Kasumi-1 (cell line): ENCODE measurements at regions not wholly inside any gene's neighbourhood (a gene's known extent, or its start where the extent isn't known, plus 50 kb on each side); places are given as distances from the start of the nearest gene placed in this dataset.
"Not testable (repeated sequence)": the region's sequence is repeated elsewhere in the genome, so short reads cannot be mapped to it uniquely, and the experiment has no call there.

Experiments
- DNase-seq, 2 experiments: peaks; one replicate each; lab custom pipeline; 2025; lab: John Stamatoyannopoulos, UW

DNA sequence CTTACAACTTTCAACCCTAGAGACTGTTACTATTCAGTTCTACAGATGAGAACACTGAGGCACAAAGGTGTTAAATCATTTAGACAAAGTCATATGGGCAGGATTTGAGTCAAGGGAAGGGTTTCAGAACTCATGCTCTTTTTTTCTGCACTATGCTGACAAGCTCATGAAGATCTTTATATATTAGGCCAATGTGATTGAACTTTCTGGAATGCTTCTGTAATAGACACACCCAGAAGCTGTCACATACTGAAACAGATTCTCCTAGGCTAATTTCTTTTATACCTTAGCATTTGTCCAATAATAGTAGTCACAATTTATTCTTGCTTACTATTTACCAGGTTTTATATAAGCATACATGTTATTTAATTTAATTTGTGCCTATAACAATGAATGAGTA lies 164.0 kb downstream of the ALG10B start:
- DNase-seq = no peak

DNA sequence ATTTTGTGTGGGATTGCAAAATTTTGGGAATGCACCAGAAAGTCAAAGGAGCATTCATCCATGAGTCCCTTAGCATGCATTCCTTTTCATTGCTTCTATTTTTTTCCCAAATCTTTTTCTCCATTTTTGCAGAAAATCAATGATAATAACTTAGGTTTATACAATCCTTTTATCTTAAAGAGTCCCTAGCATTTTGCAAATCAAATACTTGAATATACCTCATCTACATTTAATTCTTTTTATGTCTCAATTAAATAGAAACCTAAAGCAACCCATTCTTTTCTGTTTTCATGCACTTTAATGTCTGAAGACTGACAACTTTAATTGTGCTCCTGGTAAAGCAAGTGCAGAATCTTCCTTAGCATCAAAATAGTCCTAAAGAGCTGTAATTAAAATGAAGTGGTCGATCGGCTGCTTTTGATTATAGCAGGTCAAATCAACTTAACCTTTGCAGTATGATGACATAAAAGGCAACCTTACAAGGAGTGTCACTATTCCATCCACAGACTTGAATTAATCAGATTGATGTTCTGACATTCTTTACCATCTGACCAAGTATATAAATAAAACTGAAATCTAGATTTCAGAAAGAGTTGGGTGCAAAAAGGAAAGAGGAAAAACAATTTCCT lies 168.4 kb downstream of the ALG10B start:
- no peak for DNase-seq

DNA sequence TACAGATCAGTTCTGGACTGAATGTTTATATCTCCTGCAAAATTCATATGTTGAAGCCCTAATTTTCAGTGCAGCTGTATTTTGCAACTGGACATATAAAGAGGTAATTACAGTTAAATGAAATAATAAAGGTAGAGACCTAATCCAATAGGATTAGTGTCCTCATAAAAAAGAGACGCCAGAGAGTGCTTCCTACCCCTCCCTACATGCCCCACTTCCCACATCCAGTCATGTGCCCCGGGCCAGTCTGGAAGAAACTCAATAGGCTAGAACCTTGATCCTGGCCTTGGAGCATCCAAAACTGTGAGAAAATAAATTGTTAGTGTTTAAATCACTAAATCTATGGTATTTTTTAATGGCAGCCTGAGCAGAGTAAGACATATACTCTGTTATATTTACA lies 172.3 kb downstream of the ALG10B start:
- no peak for DNase-seq

DNA sequence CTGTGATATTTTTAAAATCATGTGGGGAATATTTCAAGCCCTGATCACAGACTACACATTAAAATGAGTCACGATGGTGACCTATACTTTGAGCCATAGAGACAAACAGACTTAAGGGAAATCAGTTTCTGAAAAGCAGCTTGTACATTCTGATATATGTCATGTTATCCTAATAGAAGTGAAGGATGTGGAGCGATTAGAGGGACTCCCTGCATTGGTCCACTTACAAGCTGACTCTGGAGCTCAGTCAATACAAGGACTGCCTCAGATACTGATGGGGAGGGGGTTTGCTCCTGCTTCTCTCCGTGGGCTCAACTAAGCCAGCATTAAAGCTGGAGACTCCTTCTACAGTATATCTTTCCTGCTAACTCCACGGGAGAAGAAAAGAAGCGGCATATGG lies 173.5 kb downstream of the ALG10B start:
- no peak for DNase-seq

DNA sequence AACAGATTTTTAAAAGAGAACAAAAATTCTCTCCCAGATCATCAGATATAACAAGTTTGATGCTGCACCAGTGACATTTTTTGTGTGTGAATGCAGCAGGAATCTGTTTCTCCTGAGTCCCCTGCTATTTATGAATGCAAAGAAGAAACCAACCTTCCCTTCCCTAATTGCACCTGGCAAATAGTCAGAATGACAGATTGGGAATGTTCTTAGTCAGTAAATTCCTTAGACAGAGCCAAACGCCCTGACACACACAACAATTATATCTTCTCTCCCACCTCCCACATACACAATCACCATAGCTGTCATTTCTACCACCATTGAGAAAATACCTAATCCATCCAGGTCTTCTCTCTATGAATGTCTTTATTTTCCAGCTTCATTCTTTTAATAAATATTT lies 174.4 kb downstream of the ALG10B start:
- DNase-seq = no peak

DNA sequence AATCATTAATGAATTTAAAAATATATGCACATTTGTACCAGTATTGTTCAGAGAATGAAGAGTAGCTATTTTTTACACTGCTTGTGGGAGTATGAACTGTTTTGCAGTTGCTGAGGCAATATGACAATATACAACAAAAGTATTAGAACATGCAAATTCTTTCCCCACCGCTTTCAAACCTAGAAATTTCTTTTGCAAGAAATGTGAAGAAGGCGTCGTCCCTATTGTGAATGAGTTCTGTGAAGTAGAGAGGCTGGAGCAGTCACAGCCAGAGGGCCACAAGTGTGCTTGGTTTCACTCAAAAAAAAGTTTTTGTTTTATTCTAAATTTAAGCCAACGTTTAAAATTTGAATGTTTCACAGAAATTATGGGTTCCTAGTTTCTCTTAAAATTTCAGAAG lies 184.9 kb downstream of the ALG10B start:
- no peak for DNase-seq

DNA sequence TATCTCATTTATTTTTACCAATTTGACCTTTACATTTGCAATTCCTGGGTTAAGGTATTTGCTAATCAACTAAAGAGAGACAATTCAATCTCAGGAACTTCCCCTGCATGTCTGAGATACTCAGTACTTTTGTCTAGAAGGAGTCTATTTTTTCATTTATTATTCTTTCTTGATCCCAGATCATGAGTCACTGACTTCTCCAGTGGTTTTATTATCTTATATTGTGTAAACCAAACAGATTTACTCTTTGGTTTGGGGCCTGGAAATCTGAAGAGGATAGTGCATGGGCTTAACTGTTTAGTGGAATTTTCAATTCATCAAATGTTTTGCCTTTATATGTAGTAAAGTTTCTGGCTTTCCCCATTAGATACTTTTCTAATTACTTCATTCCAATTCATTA lies 185.4 kb downstream of the ALG10B start:
- DNase-seq = no peak

DNA sequence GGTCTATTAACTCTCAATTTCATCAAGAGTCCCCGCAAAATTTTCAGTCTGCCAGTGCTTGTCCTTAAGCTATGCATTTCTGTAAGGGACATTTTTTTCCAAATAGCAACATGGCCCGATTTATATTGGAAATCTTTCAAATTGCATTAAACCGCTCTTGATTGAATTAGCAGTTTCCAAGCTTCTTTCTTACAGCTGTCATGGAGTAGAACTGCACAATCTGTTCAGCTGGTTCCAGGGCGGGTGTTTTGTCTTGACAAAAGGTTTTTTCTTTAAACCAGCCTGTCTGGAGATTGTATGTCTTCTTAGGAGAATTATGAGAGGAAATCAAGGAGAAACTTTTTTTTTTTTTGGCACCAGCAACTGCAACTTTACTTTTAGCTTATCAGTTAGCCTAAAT lies 185.8 kb downstream of the ALG10B start:
- DNase-seq = no peak

GRCh38 chr12:38507839-38508238 lies 191.3 kb downstream of the ALG10B start:
- no peak for DNase-seq

DNA sequence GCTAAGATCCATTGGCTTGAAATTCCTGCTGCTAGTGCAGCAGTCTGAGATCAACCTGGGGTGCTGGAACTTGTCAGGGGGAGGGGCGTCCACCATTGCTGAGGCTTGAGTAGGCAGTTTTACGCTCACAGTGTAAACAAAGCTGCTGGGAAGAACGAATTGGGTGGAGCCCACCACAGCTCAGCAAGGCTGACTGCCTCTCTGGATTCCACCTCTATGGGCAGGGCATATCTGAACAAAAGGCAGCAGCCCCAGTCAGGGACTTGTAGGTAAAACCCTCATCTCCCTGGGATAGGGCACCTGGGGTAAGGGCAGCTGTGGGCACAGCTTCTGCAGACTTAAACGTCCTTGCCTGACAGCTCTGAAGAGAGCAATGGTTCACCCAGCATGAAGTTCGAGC lies 191.7 kb downstream of the ALG10B start:
- no peak for DNase-seq

- DNase-seq = no peak
These were observed 199.3 kb downstream of the ALG10B start for GRCh38 chr12:38515912-38516311.

- no peak for DNase-seq
These were observed 199.8 kb downstream of the ALG10B start for GRCh38 chr12:38516418-38516817.

- DNase-seq = no peak
These were observed 207.3 kb downstream of the ALG10B start for GRCh38 chr12:38523920-38524319.

- no peak for DNase-seq
These were observed 211.1 kb downstream of the ALG10B start for GRCh38 chr12:38527631-38528030.

GRCh38 chr12:38528527-38528926 lies 212.0 kb downstream of the ALG10B start:
- no peak for DNase-seq

DNA sequence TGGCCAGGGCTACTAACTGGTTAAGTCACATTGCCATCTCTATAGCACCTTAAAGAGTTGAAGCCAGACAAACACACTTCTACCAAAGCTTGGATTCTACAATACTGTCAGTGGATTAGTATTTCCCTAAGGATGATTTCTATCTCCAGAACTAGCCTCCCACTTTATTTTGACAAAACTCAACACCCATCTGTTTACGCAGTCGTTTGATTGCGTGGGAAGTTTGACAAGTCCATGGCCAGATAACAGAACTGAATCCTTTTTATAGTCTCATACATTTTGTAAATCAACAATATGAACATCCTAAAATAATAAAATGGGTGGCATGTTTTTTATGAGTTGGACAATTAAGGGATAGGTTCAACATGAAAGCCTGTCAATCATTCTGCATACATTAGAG lies 212.7 kb downstream of the ALG10B start:
- not testable (repeated sequence) for DNase-seq

DNA sequence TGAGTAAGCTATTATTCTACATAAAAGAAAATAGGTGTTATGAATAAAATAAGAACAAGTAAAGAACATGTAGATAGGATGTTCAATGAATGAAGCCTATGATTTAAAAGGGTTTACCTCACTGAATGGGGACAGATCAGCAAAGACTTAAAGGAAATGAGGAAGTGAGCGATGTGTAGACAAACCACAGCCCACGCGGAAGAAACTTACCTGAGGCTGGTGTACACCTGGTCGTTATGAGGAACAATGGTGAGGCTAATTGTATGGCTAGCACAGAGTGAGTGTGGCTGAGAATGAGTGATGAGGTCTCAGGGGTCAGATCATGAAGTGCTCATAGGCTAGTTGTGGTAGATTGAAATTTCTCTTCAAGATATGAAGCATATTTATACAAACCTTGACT lies 221.7 kb downstream of the ALG10B start:
- DNase-seq = no peak

DNA sequence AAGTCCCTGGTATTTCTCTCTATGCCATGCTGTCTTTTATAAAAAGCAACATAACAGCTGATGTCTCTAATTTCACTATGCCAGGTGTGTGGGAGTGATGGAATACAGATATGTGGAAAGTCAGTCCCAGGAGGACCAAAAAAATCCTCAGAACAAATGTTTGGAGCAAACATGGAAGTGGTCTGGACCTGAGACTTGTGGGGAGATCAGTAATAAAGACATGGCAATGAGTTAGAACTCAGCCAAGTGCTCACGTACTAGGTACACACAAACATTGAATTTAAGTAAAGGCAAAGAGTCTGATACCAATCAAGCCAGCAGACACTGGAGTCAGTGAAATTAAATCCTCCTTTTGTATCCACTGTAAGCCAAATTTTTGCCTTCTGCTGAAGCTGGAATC lies 223.6 kb downstream of the ALG10B start:
- DNase-seq = no peak

- DNase-seq = no peak
These were observed 225.3 kb downstream of the ALG10B start for GRCh38 chr12:38541849-38542248.

- no peak for DNase-seq
These were observed 226.6 kb downstream of the ALG10B start for GRCh38 chr12:38543151-38543550.

GRCh38 chr12:38544330-38545066 lies 227.9 kb downstream of the ALG10B start:
- no peak for DNase-seq

- DNase-seq = no peak
These were observed 231.0 kb downstream of the ALG10B start for GRCh38 chr12:38547586-38547985.

- no peak for DNase-seq
These were observed 239.3 kb downstream of the ALG10B start for GRCh38 chr12:38555620-38556591.
